Ramos (cell line): ENCODE measurements at regions not wholly inside any gene's neighbourhood (a gene's known extent, or its start where the extent isn't known, plus 50 kb on each side); places are given as distances from the start of the nearest gene placed in this dataset.
"Not testable (repeated sequence)": the region's sequence is repeated elsewhere in the genome, so short reads cannot be mapped to it uniquely, and the experiment has no call there.

Source experiments
- in situ Hi-C: fragments of 300-500 bp; cut with MboI; formaldehyde crosslinking; loops from one replicate; pipeline ENCODE4 v1.14.3; 2022; ENCODE audit warnings: low sequenced_read_pairs; ENCODE audit not compliant: unreplicated experiment

DNA sequence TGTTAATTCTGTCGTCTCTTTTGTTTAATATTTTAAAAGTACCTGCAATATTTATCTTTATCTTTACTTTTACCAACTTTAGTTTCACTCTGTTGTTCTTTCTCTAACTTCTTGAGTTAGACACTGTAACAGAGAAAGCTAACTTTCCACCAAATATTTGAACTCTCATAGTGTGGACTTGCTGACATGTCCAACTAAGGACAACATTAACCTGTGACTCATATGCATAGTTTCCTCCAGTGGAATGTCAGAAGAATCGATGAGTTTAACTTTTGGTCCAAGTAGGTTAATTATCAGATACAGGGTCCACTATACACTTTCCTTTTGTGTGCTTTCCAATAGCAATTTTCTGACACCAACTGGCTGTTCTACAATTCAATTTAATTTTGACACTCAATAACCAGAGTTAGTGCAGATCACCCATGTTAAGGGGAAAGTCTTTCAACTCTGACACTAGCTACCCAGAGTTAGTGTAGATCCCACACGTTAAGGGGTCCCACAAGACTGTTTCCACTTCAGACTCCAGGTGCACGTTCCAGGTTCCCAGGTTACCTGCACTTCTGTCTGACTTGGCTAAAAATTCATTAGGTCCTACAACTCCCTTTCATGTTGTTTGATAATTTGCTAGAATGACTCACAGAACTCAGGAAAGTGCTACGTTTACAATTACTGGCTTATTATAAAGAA, 559.0 kb upstream of the AMOT start:
- in situ Hi-C loops = no loop called here

DNA sequence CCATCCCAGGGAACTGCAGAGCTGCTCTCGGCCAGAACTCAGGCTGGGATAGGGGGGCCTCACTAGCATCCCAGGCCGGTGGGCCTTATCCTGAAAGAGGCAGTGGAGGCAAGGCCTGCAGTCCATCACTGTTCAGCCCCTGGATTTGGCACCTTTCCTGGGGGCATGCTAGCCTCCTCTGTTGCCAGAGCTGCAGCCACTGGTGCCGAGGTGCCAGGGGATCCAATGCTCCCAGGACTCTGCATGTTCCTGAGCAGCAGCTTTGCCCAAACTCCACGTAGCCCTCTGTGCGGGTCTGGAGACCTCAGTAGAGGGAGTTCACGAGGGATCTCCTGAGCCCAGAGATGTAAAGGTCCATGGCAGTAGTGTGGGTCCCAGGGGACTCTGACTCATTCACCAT, 551.7 kb upstream of the AMOT start:
- in situ Hi-C loops = no loop called here

DNA sequence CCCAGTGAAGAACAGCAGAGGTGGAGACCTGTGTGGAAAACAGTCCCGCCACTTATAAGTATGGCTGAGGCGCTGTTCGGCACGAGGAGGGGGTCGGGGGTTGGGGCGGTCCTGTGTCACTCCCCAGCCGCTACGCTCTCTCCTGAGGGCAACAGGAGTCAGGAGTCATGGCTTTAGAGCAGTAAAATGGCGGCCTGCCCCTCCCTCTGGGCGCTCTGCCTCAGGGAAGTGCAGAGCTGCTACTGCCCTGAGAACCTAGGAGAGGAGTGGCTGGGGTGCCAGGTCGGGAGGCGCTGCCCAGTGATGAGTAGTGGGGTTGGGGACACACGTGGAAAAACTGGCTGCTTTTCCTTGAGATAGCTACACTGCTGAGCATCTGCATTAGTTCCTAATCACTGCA, 551.2 kb upstream of the AMOT start:
- in situ Hi-C loops = no loop called here

DNA sequence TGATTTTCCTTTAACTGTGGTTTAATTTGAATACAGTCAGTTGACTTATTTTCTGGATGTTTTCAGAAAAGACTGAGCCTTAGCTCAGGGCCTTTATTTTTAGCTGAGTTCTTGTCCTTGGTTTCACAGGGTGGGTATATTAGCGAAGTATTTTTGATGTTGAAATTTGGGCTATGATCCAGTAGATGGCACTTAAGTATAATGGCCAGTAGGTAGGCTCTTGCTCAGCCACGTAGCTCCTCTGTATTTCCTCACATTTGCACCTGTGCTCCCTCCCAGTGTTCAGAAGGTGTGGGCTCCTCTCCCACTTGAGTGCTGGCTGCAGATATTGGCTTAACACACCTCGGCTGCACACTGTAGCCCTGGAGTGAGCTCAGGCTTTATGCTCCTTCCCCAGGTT, 549.9 kb upstream of the AMOT start:
- in situ Hi-C loops = no loop called here

DNA sequence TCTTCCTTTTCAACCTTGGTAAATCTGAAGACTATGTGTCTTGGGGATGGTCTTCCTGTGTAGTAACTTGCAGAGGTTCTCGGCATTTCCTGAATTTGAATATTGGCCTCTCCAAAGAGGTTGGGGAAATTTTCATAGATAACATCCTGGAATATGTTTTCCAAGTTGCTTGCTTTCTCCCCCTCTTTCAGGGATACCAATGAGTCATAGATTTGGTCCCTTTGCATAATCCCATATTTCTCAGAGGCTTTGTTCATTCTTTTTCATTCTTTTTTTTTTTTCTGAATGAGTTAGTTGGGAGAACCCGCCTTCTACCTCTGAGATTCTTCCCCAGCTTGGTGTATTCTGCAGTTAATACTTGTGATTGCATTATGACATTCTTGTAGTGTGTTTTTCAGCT, 549.2 kb upstream of the AMOT start:
- in situ Hi-C loops = no loop called here

DNA sequence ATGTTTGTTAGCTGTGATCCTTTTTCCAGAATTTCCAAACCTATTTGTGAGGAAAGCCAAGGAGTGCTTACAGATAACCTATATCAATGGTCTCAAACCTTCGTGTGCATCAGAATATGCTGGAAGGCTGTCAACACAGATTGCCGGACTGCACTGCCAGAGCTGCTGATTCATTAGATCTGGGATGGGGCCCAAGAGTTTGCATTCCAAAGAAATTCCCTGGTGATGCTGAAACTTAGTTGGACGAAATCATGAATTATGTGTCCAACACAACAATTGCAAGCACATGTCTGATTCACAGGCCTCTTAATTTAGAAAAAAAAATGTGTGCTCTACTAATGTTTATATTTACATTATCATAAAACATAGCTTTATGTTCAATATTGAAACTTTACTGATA, 544.0 kb upstream of the AMOT start:
- in situ Hi-C loops = no loop called here

DNA sequence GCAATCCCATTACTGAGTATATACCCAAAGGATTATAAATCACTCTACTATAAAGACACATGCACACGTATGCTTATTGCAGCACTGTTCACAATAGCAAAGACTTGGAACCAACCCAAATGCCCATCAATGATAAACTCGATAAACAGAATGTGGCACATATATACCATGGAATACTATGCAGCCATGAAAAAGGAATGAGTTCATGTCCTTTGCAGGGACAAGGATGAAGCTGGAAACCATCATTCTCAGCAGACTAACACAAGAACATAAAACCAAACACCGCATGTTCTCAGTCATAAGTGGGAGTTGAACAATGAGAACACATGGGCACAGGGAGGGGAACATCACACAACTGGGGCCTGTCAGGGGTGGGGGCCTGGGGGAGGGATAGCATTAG, 532.8 kb upstream of the AMOT start:
- in situ Hi-C loops = not testable (repeated sequence)

DNA sequence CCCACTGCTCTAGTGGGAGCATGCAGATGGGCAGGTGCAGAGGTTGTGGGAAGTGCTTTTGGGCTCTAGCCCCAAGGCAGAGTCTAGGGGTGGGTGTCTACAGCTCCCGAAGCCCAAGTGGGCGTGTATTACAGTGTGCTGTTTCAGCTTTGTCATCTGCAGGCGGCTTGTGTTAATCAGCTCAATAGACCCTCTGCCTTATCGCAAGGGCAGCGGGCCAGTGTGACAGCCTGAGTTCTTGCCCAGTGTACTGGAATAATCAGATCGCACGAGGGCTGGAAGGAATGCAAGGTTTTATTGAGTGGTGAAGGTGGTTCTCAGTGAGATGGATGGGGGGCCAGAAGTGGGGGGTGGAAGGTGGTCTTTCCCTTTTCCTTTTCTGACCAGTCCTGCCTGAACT, 529.4 kb upstream of the AMOT start:
- in situ Hi-C loops = no loop called here

DNA sequence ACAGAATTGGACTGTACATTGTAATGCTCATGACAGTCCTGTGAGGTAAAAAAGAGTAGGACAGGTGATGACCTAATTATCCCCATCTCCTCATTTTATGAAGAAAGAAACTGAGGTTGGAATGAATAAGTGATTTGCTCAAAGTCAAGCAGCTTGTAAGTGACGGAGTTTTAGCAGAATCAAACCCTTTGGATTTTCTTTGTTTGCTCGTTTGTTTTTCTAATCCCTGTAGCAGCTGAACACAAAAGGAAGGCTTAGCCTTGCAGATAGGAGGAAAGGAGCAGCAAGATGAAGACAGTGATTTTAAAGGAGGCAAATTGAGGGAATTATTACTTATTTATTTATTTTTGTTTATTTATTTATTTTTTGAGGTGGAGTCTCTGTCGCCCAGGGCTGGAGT, 528.4 kb upstream of the AMOT start:
- in situ Hi-C loops = no loop called here

DNA sequence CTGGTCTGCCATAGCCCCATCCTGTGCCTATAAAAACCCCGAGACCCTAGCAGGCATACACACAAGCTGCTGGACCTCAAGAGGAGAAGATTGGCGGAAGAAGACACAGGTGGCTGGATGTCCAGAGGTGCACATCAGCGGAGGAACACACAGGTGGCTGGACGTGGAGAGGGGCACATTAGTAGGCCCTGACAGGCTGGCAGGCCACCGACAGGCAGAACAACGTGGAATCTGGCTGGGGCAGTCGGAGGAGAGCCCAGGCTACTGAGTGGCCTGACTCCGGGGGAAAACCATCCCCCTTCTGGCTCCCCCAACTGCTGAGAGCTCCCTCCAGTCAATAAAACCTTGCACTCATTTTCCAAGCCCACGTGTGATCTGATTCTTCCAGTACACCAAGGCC, 512.5 kb upstream of the AMOT start:
- in situ Hi-C loops = no loop called here

DNA sequence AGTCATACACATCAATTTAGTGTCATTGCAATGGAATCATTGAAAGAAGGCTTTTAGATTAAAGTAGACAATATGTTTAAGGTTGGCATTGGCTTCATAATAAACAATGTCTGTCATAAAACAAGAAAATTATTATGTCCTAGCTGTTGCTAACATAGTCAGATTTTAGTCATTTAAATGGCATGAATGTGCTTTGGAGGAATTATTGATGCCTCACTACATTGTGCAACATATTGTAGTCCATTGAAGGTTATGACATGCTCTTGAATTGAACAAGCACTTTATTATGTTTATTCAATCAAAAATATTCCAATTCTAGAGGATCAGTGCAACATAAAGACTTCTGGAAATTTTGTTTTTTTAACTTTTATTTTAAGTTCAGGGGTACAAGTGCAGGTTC, 489.8 kb upstream of the AMOT start:
- in situ Hi-C loops = no loop called here

DNA sequence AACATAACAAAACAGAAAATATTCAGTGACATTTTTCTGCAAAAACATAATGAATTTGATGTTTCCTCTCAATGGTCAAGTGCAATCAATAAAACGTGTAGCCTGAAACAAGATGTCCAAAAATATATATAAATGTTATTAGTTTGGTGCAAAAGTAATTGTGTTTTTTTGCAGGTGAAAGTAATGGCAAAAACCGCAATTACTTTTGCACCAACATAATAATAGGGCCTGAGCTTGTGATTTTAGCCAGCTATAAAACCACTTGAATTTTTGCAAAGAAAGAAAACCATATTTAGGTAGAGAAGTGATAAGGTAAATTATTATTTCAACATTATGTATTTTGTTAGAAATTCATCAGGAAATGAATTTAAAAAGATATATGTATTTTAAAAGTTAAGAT, 475.3 kb upstream of the AMOT start:
- in situ Hi-C loops = no loop called here

DNA sequence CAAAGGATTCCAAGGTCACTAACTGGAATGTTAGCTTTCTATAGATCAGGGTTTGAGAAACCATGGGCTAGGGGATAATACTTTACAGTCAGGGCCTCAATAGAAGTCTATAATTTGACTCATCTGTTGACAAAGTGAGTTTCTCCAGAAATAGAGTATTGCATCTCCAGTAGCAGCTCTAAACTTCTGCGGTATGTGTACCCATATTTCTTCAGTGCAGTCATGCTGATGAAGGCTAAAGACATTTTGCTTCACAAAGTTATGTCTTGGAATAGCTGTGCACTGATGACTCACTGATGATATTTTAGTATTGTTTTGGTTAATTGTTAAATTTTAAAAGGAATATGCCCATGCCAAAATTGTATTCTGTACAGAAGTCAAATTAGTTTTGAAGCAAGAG, 464.9 kb upstream of the AMOT start:
- in situ Hi-C loops = no loop called here

DNA sequence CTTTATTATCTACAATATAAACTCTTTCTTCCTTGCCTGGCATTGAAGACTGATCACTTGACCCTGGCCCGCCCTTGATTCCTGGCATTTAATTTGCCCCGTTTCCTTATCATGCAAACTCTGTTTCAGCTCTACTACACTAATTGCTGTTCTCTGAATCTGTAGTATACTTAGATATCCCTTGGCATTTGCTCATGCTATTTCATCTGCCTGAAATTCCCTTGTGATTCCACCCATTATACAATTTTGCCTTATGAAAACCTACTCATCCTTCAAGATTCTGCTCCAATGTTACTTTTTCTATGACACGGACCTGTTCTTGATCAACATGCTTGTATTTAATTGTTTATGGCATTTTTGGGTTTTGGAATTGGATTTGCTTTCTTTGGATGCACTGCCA, 459.9 kb upstream of the AMOT start:
- in situ Hi-C loops = no loop called here

DNA sequence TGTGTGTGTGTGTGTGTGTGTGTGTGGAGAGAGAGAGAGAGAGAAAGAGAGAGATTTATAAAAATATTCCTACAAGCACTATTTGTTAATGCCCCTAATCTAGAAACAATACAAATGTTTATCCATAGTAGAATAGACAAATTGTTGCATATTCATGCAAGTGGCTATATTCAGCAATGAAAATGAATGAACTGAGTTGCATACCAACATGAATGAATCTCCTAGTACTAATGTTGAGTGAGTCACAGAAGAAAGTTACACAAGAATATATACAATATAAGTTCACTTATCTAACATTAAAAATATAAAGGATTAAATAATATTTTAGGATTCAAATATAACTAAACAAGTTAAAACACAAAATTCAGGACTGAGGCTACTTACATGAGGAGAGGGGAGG, 456.8 kb upstream of the AMOT start:
- in situ Hi-C loops = no loop called here

DNA sequence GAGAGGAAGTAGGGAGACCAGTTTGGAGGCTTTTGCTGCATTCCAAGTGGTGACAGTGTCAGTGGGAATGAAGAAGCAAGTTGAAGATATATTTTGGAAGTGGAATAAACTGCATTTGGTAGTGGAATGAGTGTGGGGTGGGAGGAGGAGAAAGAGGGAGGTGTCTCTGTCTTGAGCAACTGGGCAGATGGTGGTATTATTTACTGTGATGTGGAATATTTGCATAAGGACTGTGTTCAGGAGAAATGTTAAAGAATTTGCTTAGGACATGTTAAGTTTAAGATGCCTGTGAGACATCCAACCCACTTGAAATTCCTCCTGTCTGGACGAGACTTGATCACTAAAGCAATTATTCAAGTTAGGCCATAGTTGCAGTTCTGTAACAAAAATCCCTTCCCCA, 448.9 kb upstream of the AMOT start:
- in situ Hi-C loops = no loop called here

DNA sequence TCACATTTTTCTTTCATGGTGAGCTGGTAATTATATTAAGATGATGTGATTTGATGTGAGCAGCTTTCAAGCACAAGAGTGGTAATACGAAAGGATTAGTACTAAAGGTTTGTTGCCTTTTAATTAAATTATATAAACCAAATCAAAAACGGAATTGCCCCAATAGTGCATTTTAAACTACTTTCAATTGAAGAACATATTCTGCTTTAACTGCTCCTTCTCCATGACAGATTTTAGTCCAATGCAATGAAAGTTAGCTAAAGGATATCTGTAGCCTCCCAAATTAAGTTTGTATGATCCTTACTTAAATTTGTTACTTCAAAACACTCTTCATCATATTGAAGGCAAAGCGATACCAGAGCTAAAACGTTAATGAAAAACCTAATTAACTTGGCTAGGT, 447.1 kb upstream of the AMOT start:
- in situ Hi-C loops = no loop called here

DNA sequence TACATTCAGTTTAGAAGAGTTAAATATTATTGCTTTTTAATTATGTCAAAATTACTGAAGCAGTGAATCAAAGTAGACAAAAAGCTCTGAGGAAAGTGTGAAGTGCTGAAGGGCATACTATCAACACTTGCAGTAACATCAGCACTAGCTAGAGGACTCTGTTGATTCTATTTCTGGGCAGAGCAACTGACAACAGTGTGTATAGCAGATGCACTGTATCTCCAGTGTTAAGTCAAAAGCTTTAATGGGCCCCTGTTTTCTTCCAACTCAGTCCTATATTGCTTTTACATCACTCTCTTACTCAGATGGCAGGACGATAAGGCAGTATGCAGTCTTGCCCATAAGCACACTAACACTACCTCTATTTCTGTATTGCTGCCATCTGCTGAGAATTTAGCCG, 435.2 kb upstream of the AMOT start:
- in situ Hi-C loops = no loop called here

DNA sequence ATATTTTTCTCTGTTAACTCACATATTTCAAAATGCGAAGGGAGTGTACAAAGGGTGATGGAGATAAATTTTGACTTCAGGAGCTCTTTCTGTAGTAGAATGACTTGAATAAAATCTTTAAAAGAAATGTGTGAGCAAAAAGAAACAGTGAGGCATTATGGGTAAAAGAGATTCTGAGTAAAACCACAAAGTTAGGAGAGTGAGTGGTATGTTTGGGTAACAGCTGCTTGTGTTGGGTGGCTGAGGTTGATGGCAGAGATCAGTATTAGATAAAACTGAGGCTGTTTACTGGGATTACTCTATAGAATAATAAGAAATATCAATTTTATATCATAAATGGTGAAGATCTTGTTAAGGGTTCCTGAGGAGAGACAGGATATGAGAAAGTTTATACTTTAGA, 434.2 kb upstream of the AMOT start:
- in situ Hi-C loops = no loop called here

DNA sequence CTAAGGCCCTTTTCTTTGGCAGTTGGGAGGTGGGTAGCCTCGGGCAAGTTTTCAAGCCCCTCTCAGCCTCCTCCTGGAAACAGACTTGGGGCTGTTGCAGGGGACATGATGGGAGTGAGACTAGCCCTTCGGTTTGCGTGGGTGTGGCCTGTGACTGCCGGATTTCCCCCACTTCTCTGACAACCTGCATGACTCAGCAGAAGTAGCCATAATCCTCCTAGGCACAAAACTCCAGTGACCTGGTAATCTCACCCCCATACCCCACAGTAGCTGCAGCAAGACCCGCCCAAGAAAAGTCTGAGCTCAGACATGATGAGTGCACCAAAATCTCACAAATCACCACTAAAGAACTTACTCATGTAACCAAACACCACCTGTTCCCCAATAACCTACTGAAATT, 433.7 kb upstream of the AMOT start:
- in situ Hi-C loops = no loop called here

DNA sequence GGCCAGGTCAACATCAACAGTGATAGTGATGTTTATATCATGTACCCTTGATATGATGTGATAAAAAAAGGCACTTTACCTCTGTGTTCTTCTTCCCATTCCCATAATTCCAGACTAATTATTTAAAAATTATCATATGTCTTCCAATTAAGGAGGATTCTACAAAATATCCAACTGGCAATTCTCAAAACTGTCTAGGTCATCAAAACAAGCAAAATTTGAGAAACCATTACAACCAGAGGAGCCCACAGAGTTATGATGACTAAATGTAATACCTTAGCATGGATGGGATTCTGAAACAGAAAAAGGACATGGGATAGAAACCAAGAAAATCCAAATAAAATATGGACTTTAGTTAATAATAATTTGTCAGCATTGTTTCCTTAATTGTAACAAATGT, 428.6 kb upstream of the AMOT start:
- in situ Hi-C loops = no loop called here

DNA sequence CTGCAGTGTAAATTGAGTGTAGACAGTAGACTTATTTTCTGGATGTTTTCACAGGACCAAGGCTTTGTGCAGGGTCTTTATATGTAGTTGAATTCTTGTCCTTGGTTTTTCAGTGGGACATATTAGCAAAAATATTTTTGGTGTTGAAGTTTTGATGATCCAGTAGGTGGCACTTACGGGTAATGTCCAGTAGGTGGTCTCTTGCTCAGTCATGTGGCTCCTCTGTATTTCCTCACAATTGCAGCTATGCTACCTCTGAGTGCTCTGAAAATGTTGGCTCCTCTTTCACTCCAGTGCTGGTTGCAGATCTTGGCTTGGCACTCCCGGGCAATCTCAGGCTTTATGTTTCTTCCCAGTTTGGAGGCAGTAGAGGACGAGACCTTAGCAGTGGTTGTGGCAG, 419.8 kb upstream of the AMOT start:
- in situ Hi-C loops = no loop called here

DNA sequence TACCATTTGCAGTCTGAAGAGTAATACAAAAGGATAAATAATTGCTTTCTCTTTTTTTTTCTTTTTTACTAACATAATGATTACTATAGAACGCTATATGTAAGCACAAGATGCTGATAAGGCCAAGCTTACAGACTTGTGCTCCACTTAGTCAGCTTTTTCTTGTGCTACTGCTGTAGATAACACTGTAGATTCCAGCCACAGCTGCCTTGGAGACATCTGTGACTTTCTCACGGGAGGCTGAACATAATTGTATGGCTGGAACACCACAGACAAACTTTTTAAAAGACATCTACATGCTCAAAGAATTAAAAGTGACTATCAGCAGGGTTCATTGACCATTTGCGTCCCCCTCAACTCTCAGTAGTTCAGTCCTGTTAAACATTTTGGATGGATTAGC, 381.7 kb upstream of the AMOT start:
- in situ Hi-C loops = no loop called here
